GF-D8 (cell line): ENCODE measurements at regions not wholly inside any gene's neighbourhood (a gene's known extent, or its start where the extent isn't known, plus 50 kb on each side); places are given as distances from the start of the nearest gene placed in this dataset.
"Not testable (repeated sequence)": the region's sequence is repeated elsewhere in the genome, so short reads cannot be mapped to it uniquely, and the experiment has no call there.

Experiments used
- DNase-seq: peaks from one replicate; lab custom pipeline; 2025; lab: John Stamatoyannopoulos, UW

DNA sequence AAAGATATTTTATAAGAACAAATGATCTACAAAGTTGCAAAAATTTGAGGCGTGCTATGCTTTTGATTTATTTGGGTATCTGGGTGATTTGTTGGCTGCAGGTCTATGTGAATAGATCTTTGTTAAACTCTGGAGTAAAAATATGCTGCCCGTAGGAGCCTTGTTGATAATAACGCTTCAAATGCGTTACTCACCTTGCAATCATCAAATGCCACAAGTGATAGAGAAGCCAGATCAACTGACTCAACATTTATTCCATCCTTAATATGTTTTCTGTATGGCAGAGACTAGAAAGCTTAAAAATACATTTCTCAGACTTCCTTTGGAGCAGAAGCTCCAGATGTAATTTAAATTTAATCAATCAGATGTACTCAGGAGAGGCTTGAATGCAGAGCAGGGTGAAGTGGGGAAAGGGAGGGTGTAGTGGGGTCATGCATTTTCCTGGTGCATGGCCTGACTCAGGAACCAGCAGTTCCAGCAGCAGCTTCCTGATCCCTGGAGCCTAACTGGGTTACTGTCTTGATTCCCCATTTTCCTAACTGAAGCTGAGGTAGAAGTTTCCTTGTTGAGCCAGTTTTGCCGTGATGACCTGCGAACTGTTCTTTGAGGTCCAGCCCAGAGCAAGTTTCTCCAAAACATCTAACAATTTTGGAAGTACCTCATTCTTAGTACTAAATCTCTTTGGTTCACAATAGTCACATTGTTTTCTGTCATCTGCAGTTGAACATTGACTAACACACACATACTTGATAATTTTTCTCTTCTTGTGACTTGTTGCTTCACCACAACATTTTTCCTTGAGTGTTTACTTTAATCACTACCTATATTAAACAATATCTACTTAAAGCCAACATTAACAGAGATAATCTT, 284.7 kb upstream of the CWC22 start:
- DNase-seq, result no peak

DNA sequence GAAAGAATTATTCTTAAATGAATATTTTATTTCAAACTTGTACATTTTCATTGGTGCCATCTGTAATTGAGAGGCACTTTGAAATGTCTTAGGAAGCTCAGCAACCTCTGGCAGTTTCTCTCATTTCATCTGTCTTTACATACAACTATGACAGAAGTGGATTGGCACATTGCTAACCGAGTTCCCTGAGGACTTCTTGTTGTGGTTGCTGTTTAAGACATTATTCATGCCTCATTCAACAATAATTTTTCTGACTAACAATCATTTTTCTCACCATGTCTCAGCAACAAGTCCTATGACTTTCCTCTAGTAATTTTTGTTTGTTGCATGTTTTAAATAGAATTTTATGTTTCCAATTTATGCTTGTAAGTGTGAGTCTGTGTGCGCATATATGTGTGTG, 284.0 kb upstream of the CWC22 start:
- DNase-seq, result no peak

GRCh38 chr2:180289627-180290026, 282.5 kb upstream of the CWC22 start:
- DNase-seq, result no peak

- no peak for DNase-seq
These were observed 272.5 kb upstream of the CWC22 start for GRCh38 chr2:180279581-180279980.

DNA sequence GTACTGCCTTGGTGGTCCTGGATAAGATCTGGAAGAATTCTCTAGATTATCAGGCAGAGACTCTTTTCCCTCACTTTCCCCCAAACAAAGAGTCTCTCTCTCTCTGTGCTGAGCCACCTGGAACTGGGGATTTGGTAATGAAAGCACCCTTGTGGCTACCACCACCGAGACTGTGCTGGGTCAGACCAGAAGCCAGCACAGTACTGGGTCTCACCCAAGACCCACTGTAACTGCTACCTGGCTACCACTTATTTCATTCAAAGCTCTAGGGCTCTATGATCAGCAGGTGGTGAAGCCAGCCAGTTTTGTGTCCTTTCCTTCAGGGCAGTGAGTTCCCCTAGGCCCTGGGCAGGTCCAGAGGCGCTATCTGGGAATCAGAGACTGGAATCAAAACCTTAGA, 269.6 kb upstream of the CWC22 start:
- DNase-seq, result no peak

DNA sequence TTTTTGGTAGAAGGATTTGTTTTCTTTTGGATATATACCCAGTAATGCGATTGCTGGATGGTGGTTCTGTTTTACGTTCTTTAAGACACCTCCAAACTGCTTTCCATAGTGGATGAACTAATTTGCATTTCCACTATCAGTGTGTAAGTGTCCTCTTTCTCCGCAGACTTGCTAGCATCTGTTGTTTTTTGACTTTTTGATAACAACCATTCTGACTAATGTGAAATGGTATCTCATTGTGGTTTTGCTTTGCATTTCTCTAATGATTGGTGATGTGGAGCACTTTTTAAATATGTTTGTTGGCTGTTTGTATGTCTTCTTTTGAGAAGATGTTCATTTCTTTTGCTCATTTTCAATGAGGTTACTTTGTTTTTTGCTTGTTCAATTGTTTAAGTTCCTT, 260.9 kb upstream of the CWC22 start:
- DNase-seq, result no peak

GRCh38 chr2:180261976-180262375, 254.9 kb upstream of the CWC22 start:
- no peak for DNase-seq

DNA sequence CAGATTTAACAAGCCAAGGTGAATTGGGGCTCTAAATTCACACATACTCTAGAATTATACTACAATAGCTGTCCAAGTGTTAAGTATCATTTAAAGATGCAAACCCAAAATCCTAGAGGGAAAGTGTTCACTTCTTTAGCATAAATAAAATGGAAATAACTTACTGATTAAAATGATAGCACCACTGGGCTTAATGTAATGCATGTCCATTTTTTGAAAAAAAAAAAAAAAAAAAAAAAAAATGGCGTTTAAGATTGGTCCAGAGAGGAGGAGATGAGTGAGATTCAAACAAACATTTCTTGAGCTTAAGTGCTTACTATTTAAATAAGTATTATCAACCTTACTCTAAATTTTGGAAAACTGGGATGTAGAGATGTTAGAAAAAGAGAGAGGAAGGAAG, 251.5 kb upstream of the CWC22 start:
- no peak for DNase-seq

DNA sequence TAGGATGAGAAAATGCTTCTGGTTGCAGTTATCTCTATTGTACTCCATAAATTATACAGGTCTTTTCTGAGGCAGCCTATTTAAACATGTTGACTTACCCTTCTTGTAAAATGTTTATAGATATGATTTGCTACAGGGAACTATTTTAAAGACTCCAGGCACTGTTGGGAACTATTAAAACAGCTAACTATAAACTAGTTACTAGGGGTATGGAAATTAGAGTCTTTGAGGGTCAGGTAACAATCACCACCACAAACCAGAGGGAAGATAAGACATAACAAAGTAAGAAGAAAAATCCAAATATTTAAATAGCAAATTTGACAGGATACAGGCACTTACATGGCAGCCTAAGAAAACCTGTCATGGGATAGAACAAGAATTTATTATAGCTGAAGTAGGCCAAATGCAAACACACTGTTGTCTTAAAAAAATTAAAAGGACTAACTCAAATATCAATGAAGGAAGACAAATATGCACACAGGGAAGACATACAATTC, 251.0 kb upstream of the CWC22 start:
- DNase-seq, result no peak

DNA sequence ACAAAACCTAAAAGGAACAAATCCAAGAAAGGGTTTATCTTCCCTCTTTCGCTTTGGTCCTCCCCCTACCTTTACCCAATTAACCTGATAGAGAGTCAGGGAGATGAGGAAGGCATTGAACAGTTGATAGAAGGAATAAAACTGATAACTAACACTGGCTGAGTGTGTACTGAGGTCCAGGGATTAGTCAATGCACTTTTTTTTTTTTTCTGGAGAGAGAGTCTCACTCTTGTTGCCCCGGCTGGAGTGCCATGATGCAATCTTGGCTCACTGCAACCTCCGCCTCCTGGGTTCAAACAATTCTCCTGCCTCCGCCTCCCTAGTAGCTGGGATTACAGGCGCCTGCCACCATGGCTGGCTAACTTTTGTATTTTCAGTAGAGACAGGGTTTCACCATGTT, 250.2 kb upstream of the CWC22 start:
- DNase-seq, result no peak

DNA sequence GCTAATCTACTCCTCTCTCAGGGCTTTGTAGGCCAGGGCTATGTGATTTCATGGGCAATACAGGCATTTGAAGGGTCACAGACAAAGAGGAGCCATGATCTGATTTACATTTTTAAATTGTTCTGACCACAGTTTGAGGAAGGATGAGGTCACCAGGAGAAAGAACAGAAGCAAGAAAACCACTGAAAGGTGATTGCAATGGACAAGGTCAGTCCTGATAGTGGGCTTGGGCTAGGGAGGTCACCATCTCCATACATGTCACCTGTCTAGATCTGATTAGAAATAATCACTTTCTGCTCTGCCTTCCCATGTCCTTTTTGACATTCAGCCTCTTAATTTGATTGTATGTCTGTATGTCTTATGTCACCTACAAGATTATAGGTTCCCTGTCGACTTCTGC, 248.9 kb upstream of the CWC22 start:
- DNase-seq, result no peak

GRCh38 chr2:180254872-180255271, 247.8 kb upstream of the CWC22 start:
- no peak for DNase-seq

GRCh38 chr2:180247658-180248057, 240.6 kb upstream of the CWC22 start:
- no peak for DNase-seq

- no peak for DNase-seq
These were observed 239.2 kb upstream of the CWC22 start for GRCh38 chr2:180246268-180246667.

- no peak for DNase-seq
These were observed 233.7 kb upstream of the CWC22 start for GRCh38 chr2:180240774-180241173.

GRCh38 chr2:180238729-180239128, 231.6 kb upstream of the CWC22 start:
- DNase-seq, result no peak

DNA sequence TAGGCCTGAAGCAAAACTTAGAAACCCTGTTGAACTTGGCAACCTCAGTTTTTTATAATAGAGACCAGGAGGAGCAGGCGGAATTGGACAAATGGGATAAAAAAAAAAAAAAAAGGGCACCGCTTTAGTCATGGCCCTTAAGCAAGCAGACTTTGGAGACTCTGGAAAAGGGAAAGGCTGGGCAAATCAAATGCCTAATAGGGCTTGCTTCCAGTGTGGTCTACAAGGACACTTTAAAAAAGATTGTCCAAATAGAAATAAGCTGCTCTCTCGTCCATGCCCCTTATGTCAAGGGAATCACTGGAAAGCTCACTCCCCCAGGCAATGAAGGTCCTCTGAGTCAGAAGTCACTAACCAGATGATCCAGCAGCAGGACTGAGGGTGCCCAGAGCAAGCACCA, 229.0 kb upstream of the CWC22 start:
- DNase-seq, result not testable (repeated sequence)

- not testable (repeated sequence) for DNase-seq
These were observed 228.4 kb upstream of the CWC22 start for GRCh38 chr2:180235506-180235905.

DNA sequence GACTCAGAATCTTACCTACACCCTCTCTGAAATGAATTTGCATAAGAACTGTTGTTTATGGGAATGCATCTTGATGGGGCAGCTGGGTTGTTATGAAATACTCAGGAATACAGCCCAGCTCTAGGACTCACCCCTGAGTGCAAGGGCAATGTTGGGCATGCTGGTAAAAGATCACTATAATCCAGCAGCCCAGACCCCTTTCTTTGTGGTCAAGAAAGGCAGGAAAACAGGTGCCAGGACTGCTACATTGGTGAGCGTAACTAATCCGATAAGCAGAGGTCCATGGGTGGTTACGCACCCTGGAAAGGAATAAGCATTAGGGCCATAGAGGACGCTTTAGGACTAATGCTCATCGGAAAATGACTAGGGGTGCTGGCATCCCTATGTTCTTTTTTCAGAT, 227.9 kb upstream of the CWC22 start:
- DNase-seq, result not testable (repeated sequence)

DNA sequence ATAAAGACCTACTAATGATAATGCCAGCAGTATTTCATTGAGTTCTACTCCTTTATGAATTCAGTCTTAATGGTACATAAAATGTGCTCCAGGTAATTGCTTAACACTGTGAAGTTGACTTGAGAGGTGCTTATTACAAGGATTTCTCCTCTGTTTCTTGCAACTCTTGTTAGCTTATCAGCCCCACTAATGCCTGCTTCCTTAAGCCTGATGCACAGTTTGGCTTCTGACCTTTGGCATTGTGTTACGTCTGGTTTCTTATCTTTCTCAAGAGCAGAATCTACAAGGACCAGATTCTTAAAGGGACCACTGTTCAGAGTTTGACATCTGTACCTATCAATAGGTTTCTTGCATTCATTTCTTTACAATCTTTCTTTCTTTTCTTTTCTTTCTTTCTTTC, 223.9 kb upstream of the CWC22 start:
- no peak for DNase-seq

GRCh38 chr2:180227461-180227860, 220.4 kb upstream of the CWC22 start:
- DNase-seq, result no peak

DNA sequence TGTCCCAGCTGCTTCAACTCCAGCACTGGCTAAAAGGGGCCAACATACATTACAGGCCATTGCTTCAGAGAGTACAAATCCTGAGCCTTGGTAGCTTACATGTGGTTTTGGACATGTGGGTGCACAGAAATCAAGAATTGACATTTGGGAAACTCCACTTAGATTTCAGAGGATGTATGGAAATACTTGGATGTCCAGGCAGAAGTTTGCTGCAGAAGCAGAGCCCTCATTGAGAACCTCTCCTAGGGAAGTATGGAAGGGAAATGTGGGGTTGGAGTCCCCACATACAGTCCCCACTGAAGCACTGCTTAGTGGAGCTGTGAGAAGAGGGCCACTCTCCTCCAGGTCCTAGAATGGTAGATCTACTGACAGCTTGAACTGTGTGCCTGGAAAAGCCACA, 218.0 kb upstream of the CWC22 start:
- DNase-seq, result no peak

- no peak for DNase-seq
These were observed 215.5 kb upstream of the CWC22 start for GRCh38 chr2:180222644-180223043.

DNA sequence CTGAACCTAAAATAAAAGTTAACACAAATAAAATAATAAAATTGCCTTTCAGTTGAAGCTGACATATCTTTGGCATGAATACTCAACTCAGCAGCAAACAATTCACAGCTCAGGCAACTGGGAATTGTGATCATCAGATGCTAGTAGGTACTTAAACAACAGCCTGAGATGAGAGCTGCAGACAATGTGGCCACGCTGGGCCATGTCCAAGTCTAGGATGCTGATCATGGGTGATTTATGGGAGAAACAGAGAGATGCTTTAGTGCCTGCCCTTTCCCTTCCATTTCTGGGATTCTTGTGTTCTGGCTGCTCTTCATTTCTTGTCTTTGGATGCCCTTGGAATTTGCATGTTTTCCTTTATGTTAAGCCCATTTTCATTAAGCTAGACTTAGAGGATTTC, 212.4 kb upstream of the CWC22 start:
- no peak for DNase-seq
